ENCODE measurements at regions not wholly inside any gene's neighbourhood (a gene's known extent, or its start where the extent isn't known, plus 50 kb on each side); places are given as distances from the start of the nearest gene placed in this dataset.
"Not testable (repeated sequence)": the region's sequence is repeated elsewhere in the genome, so short reads cannot be mapped to it uniquely, and the experiment has no call there.

DNA sequence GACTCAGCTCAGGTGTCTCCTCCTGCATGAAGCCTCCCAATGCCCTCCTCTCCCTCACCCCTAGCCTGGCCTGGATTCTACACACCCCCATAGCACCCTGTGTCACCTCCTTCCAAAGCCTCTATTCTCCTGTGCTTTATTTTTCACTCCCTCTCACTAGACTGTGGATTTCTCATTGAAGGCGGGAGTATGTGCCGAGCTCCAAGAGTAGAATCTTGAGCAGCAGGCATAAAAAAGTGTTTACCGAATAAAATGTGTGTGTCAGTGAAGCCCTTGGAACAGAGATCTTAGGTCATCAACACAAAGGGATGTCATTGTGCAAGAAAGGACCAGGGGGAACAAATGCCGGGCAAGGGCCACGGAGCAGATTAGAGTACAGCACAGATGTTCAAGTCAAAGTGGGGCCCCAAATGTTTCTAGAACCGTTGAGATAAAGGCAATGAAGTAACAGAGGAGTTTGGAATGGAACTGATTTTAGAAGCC is 106.1 kb upstream of the TMEM170B start:
- DNase-seq: no peak
- in situ Hi-C loops (cut with HindIII; ENCODE audit: low pct_ligation_motif_present, low pct_unique_long_range_greater_than_20kb, low sequenced_read_pairs): no loop called here

DNA sequence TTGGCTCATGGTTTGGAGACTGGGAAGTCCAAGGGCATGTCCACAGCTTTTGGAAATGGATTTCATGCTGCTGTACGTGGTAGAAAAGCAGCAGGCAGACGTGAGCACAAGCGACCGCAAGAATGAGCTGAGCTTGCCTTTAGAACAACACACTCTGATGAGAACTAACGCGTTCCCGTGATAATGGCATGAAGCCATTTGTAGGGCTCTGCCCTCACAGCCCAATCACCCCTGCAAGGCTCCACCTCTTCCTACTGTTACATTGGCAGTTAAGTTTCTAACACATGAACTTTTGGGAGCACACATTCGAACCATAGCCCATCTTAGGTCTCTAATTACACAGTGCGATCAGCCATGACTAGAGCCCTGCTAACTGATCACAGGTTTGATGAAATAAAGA is 107.5 kb upstream of the TMEM170B start:
- in situ Hi-C loops (cut with HindIII; ENCODE audit: low pct_ligation_motif_present, low pct_unique_long_range_greater_than_20kb, low sequenced_read_pairs): no loop called here
- no peak for DNase-seq

DNA sequence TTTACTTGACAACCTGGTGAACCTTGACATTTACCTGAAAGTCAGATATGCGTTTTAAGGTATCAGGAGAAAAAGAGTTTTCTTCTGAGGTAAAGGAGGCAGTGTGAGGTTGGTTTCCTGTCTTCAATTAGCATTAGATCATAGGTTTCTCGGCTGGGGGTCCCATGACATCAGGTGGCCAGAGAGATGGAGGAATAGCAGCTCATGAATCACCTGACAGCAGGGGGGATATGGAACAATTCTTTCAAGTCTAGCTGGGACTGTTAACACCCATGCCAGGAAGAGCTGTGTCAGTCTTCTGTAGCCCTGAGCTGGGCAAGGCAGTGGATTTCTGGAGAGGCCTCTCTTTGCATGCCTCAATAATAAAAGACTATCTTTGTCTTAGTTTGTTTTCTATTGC is 108.0 kb upstream of the TMEM170B start:
- peak; percentile 67 for DNase-seq
- in situ Hi-C loops (cut with HindIII; ENCODE audit: low pct_ligation_motif_present, low pct_unique_long_range_greater_than_20kb, low sequenced_read_pairs): no loop called here

DNA sequence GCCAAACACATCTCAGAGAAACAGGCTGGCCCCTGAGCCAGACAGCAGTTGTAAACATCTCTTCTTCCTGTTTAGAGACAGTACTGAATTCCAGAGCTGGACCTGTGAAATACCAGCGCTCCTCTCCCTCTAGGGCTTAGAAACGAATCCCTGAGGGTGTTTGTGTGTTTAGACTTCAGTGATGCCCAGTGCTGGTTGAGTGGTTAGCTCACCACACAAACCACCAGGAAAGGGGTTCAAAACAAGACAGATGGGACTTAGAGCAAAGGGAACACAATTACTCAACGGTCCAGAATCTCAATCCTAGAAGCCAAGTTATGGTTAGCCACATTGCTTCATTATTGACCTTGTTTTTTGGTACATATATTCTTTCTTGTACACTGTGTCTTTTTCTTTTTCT is 108.7 kb upstream of the TMEM170B start:
- peak; percentile 70 for DNase-seq
- in situ Hi-C loops (cut with HindIII; ENCODE audit: low pct_ligation_motif_present, low pct_unique_long_range_greater_than_20kb, low sequenced_read_pairs): no loop called here

DNA sequence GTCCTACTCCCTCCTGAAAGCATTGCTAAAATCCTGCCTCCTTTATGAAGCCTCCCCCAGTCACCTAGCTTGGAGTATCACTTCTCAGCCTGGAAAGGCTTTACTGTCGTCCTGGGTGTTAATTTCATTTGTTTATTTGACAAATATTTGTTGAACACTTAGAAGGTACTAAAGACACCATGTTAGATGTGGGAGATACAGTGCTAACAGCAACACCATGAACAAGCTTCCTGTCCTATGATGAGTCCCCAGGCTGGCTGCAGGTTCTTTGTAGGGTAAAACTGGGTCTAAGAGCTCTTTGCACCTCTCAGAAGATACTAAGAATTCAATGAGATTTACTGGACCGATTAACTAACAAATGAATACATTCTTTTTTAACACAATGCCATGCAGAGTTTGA is 109.2 kb upstream of the TMEM170B start:
- DNase-seq: no peak
- in situ Hi-C loops (cut with HindIII; ENCODE audit: low pct_ligation_motif_present, low pct_unique_long_range_greater_than_20kb, low sequenced_read_pairs): no loop called here

DNA sequence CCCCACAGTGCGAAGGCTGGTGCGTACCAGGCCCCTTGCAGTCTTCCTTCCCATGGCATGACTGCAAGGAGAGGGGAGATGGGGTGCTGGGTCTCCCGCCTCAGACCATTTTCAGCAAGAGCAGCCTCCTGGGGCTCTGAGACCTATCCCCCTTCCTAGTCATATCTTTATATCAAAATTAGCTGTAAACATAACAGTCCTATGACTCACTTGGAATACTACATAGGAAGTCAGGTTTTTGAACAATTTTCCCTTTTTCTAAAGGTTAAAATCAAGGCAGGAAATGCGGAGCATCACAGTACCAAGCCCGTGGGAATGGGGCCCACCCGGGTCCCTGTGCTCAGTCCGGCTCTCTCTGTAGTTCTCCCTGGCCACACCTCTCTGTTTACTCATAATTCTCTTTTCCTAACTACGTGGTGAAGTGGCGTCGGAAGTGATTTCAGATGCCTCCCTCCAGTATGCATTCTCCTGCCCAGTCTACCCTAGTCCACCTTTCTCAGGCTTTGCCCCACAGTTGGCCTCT is 109.8 kb upstream of the TMEM170B start:
- no peak for DNase-seq
- in situ Hi-C loops (cut with HindIII; ENCODE audit: low pct_ligation_motif_present, low pct_unique_long_range_greater_than_20kb, low sequenced_read_pairs): no loop called here

DNA sequence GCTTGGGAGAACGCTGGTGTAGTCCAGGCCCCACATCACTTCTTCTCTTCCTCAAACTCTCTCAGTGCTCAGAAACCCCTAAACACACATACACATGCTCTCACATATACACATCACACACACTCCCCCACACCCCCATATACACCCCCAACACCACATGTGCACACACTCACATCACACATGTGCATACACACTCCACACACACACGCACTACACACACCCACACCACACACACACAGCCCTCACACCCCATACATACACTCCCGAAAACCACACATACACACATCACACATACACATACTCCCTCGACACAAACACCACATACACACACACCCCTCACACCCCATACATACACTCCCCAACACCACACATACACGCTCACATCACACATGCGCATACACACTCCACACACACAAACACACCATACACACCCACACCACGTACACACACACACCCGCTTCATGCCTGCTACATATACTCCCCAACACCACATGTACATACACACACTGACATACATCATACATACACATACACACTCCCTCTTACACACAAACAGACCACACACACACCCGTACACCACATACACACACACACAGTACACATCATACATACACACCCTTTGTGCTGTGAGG is 110.3 kb upstream of the TMEM170B start:
- in situ Hi-C loops (cut with HindIII; ENCODE audit: low pct_ligation_motif_present, low pct_unique_long_range_greater_than_20kb, low sequenced_read_pairs): no loop called here
- no peak for DNase-seq

DNA sequence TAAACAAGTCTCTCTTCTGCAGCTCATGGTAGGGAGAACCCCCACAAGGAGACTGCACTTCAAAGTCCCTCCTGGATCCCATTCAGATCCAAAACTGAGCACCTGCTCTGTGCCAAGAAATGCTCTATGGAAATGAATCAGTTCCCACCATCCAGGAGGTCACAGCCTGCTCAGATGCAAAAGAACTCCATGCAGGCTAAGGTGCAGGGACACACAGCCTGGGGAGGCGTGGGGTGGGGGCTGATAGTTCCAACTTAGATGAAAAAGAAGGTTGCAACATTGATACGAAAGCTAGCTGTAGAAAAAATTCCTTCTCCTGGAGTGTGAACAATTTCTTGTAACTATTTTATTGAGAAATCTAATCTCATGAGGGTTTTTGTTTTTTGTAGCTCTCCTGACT is 111.0 kb upstream of the TMEM170B start:
- in situ Hi-C loops (cut with HindIII; ENCODE audit: low pct_ligation_motif_present, low pct_unique_long_range_greater_than_20kb, low sequenced_read_pairs): no loop called here
- DNase-seq: no peak

DNA sequence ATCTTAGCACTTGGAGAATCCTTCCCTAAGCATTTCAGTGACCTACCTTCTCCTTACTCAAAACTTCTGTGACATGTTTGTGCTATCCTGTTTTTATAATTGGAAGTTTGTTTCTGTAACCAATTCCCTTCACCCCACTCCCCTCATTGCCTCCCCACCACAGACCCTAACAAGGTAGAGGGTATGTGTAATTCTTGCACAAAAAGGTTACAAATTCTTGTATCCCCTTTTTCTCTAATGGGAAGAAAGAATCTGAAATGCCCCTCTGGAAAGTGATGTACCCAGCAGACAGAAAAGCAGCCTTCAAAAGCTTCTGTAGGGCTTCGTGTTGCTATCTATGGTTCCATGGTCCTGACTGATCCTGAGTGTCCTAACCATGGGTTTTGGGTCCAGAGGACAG is 111.7 kb upstream of the TMEM170B start:
- in situ Hi-C loops (cut with HindIII; ENCODE audit: low pct_ligation_motif_present, low pct_unique_long_range_greater_than_20kb, low sequenced_read_pairs): no loop called here
- no peak for DNase-seq

DNA sequence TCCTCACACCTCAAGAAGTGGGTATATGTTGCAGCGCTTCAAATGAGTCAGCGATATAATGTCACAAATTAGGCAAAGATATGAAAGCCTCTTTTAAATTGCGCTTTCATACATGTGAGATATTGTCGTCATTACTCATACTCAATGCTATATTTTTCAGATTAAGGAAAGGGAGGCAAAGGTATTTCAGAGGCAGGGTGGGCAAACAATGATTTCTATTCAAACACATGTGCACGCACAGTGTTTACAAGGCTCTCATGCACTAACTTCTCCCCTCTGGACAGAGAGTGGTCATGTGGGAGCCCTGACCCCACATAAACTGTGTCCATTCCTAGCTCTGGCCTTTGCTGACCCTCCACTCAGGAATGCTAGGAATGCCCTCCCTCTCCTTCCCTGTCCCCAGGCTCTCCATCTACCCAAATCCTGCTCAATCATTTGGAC is 112.1 kb upstream of the TMEM170B start:
- peak; percentile 14 for DNase-seq
- in situ Hi-C loops (cut with HindIII; ENCODE audit: low pct_ligation_motif_present, low pct_unique_long_range_greater_than_20kb, low sequenced_read_pairs): no loop called here

DNA sequence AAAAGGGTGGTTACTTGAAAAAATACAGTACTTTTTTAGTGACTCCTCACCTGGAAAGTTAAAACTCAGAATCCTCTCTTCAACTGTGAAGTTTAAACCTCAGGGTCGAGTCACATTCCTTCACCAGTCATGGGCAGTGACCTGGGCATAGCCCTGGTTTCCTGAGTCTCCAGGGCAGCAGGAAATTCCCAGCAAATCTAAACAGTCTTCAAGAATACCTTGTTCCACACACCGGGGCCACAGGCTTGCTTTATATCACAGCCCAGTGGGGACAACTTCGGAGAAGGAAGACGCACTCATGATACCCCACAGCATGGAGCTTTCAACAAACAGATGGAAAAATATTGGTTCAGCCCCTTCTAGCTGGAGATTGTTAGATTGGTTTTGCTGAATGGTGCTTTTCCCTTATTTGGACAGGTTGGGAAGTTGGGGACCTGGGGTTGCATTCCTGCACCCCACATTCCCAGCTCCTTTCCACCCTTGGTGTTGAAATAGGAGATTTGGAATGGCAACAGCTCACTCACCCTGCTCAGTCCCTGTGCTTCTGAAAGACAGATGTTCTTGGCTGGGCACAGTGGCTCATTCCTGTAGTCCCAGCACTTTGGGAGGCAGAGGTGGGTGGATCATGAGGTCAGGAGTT is 113.0 kb upstream of the TMEM170B start:
- peak; percentile 84 for DNase-seq
- in situ Hi-C loops (cut with HindIII; ENCODE audit: low pct_ligation_motif_present, low pct_unique_long_range_greater_than_20kb, low sequenced_read_pairs): no loop called here

DNA sequence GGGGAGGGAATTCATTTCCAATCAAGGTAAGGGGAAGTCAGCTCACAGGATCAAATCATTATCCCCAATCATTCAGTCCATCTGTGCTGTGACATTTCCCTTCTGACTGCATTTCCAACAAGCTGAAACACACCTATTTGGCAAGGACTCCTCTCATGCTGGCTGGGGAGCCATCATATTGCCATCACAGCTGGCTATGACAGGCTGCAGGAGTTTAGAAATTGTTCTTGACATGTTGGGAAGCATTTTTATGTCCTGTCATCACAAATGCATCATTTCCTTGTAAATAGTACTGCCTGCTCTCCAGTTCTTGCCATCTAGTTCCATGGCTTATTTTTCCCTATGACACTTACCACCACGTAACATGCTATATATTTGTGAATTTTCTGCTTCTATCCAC is 113.9 kb upstream of the TMEM170B start:
- in situ Hi-C loops (cut with HindIII; ENCODE audit: low pct_ligation_motif_present, low pct_unique_long_range_greater_than_20kb, low sequenced_read_pairs): no loop called here
- DNase-seq: no peak

DNA sequence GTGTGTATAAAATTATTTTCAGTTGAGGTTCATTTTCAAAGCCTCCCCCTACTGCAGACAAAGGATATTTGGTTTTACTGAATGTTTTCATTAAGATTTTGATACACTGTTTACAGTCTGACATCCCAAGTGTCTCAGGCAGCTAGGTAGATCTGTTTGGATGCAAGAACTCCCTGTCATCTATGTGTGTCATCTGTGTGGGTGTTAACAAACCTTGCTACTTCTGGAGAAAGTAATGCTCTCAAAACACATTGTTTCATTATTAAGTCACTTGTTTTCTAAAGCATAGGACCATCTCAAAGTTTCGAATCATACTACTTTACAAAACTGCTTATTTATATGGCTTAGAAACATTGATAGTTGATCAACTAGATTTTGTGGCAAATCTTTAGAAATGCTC is 114.5 kb upstream of the TMEM170B start:
- in situ Hi-C loops (cut with HindIII; ENCODE audit: low pct_ligation_motif_present, low pct_unique_long_range_greater_than_20kb, low sequenced_read_pairs): no loop called here
- no peak for DNase-seq

DNA sequence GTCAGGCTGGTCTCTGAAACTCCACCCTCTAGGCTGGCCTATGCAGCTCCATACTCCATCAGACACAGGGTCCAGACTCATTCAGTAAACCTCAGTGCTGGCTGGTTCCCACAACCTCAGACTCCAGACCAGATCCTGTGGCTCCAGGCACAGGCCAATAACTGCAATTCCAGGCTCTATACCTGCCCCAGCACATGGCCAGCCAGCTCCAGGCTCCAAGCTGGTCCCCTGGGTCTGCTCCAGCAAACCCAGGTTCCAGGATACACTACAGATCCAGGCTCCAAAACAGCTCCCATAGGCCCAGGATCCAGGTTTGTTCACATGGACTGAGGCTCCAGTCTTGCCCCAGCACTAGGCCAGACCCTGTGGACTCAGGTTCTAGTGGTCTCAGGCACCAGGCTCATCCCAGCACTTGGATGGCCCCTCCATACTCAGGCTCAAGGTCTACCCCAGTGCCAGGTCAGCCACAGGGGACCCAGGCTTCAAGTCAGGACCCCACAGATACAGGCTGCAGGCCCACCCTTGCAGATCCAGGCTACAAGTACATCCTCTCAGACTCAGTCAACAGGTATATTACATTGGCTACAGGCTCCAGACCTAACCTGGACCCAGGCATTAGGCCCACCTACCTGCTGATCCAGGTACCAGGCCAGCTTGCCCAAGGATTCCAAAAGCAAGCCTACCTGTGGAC is 117.6 kb upstream of the TMEM170B start:
- in situ Hi-C loops (cut with HindIII; ENCODE audit: low pct_ligation_motif_present, low pct_unique_long_range_greater_than_20kb, low sequenced_read_pairs): no loop called here
- DNase-seq: no peak

DNA sequence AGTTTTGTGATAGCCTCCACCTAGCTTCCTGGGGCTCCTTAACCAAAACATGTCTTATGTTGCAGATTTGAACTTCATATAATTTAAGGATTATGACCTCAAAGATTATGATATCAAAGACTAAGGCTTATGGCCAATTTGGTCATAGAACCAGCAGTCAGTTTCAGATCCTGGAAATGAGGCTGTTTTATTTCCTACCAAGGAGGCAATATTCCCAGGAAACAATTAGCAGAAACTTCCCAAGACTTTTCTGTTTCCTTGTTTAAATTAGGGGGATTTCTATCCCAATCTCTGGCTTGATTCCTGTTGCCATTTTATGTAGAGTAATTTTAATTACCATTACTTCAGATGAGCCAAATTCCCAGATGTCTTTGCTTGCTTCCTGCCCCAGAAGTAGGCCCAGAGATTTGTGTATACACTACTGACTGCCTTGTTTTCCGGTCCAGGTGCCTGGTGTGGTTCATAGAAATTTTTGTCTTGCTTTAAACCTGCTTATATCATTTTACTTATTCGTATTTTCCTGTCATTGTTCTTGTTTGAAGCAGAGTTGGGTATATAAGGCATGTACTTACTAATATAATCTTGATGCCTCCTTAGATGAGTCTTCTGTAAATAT is 119.2 kb upstream of the TMEM170B start:
- in situ Hi-C loops (cut with HindIII; ENCODE audit: low pct_ligation_motif_present, low pct_unique_long_range_greater_than_20kb, low sequenced_read_pairs): no loop called here
- no peak for DNase-seq

DNA sequence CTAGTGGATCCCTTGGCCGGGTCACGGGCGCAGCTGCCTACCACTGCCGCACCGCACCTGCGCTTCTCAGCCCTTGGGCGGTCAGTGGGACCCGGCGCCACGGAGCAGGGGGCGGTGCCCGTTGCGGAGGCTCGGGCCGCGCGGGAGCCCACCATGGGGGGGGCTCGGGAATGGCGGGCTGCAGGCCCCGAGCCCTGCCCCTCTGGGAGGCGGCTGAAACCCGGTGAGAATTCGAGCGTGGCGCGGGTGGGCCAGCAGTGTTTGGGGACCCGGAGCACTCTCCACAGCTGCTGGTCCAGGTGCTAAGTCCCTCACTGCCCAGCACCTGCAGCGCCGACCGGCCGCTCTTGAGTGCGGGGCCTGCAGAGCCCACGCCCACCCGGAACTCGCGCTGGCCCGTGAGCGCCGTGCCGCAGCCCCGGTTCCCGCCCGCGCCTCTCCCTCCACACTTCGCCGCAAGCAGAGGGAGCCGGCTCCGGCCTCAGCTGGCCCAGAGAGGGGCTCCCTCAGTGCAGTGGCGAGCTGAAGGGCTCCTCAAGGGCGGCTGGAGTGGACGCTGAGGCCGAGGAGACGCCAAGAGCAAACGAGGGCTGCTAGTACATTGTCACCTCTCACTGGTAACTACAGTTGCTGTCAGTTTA is 120.5 kb upstream of the TMEM170B start:
- no peak for DNase-seq
- in situ Hi-C loops (cut with HindIII; ENCODE audit: low pct_ligation_motif_present, low pct_unique_long_range_greater_than_20kb, low sequenced_read_pairs): no loop called here

DNA sequence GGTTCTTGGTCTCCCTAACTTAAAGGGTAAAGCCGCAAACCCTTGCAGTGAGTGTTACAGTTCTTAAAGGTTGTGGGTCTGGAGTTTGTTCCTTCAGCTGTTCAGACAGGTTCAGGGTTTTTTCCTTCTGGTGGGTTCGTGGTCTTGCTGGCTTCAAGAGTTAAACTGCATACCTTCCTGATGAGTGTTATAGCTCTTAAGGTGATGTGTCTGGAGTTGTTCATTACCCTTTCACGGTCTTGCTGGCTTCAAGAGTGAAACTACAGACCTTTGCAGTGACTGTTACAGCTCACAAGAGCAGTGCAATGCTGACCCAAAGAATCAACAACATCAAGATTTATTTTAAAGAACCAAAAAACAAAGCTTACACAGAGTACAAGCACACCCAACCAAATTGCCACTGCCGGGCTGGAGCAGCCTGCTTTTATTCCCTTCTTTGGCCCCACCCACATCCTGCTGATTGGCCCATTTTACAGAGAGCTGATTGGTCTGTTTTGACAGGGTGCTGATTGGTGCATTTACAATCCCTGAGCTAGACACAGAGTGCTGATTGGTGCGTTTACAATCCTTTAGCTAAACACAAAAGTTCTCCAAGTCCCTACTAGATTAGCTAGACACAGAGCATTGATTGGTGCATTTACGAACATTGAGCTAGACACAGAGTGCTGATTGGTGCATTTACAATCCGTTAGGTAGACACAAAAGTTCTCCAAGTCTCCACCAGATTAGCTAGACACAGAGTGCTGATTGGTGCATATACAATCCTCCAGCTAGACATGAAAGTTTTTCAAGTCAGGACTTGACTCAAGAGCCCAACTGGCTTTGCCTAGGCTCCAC is 121.2 kb upstream of the TMEM170B start:
- in situ Hi-C loops (cut with HindIII; ENCODE audit: low pct_ligation_motif_present, low pct_unique_long_range_greater_than_20kb, low sequenced_read_pairs): not testable (repeated sequence)

DNA sequence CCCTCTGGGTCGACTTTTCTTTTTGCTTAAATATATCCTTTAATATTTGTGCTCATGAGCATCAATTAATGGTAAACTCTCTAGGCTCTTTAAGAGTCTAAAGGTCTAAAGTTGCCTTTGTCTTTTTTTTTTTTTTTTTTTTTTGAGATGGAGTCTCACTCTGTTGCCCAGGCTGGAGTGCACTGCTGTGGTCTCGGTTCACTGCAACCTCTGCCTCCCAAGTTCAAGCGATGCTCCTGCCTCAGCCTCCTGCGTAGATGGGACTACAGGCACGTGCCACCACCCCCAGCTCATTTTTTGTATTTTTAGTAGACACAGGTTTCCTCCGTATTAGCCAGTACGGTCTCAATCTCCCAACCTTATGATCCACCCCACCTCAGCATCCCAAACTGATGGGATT is 122.0 kb upstream of the TMEM170B start:
- in situ Hi-C loops (cut with HindIII; ENCODE audit: low pct_ligation_motif_present, low pct_unique_long_range_greater_than_20kb, low sequenced_read_pairs): no loop called here

More for the DNA sequence above, 121.2 kb upstream of the TMEM170B start:
- peak; percentile 63 for DNase-seq

More for the DNA sequence above, 122.0 kb upstream of the TMEM170B start:
- no peak for DNase-seq

Data from ACHN (cell line).